DOHH2 (cell line): ENCODE measurements at regions not wholly inside any gene's neighbourhood (a gene's known extent, or its start where the extent isn't known, plus 50 kb on each side); places are given as distances from the start of the nearest gene placed in this dataset.

Source experiments
- CTCF ChIP-seq: fragments of 200-600 bp; sonication (generic); IDR thresholded peaks from one replicate; pipeline ENCODE4 v1.5.1; 2014; ENCODE audit warnings: antibody characterized with exemption, mild to moderate bottlenecking, low read depth, low read length; ENCODE audit not compliant: poor library complexity, severe bottlenecking
- EZH2phosphoT487 ChIP-seq: fragments of 200-600 bp; sonication (generic); IDR thresholded peaks from 2 replicates; pipeline ENCODE4 v1.6.1; 2017; ENCODE audit warnings: borderline replicate concordance, mild to moderate bottlenecking, antibody characterized with exemption, low read length, moderate library complexity, mixed read lengths

- TF ChIP-seq CTCF (no peak), EZH2phosphoT487 (no peak)
These were observed 70.8 kb downstream of the ADRA2C start for GRCh38 chr4:3836756-3837601.
